Fibroblast of lung (primary cell): ENCODE measurements at regions not wholly inside any gene's neighbourhood (a gene's known extent, or its start where the extent isn't known, plus 50 kb on each side); places are given as distances from the start of the nearest gene placed in this dataset.

Source experiments
- DNase-seq, 2 donors: peaks; one replicate each; pipeline versions ENCODE4 v3.0.0 to v3.0.0-alpha.2; 2010; ENCODE audit warnings: low read depth in 2 of 2
- H2AFZ ChIP-seq: 2 replicates; pipeline ENCODE4 v1.5.1; 2012; ENCODE audit warnings: low read length, control low read depth, inconsistent platforms
- H3K27ac ChIP-seq: 2 replicates; pipeline ENCODE4 v1.5.1; 2011; ENCODE audit warnings: low read length, control low read depth; ENCODE audit not compliant: insufficient read depth
- H3K27me3 ChIP-seq: 2 replicates; pipeline ENCODE4 v1.5.1; 2011; ENCODE audit warnings: mild to moderate bottlenecking, low read length; ENCODE audit not compliant: control insufficient read depth, insufficient read depth
- H3K36me3 ChIP-seq: 2 replicates; pipeline ENCODE4 v1.5.1; 2011; ENCODE audit warnings: low read length; ENCODE audit not compliant: control insufficient read depth, insufficient read depth
- H3K4me1 ChIP-seq: 2 replicates; pipeline ENCODE4 v1.5.1; 2011; ENCODE audit warnings: low read length; ENCODE audit not compliant: control insufficient read depth, insufficient read depth; ENCODE audit errors: extremely low read depth
- H3K4me2 ChIP-seq: 2 replicates; pipeline ENCODE4 v1.5.1; 2011; ENCODE audit warnings: low read length, control low read depth; ENCODE audit not compliant: insufficient read depth; ENCODE audit errors: extremely low read depth
- H3K4me3 ChIP-seq, 4 experiments: fragments of 200-600 bp in 1 of 4; sonication (generic) in 1 of 4; replicated peaks in 1 of 4; 2 replicates each; pipeline ENCODE4 v1.5.1; 2011 to 2016; ENCODE audit warnings: low read length in 4 of 4, low read depth in 3 of 4, mild to moderate bottlenecking in 3 of 4, control low read depth in 2 of 4, inconsistent platforms in 1 of 4, mixed read lengths in 1 of 4; ENCODE audit not compliant: insufficient read depth in 1 of 4; ENCODE audit errors: control extremely low read depth in 1 of 4
- H3K79me2 ChIP-seq: 2 replicates; pipeline ENCODE4 v1.5.1; 2012; ENCODE audit warnings: mild to moderate bottlenecking, low read length, inconsistent platforms; ENCODE audit not compliant: control insufficient read depth, insufficient read depth
- H3K9ac ChIP-seq: 2 replicates; pipeline ENCODE4 v1.5.1; 2011; ENCODE audit warnings: mild to moderate bottlenecking, low read length, control low read depth; ENCODE audit not compliant: insufficient read depth
- H3K9me3 ChIP-seq: 2 replicates; pipeline ENCODE4 v1.5.1; 2012; ENCODE audit warnings: low read depth, low read length; ENCODE audit not compliant: control insufficient read depth, insufficient read depth
- H4K20me1 ChIP-seq: 2 replicates; pipeline ENCODE4 v1.5.1; 2011; ENCODE audit warnings: low read length; ENCODE audit not compliant: control insufficient read depth, insufficient read depth; ENCODE audit errors: extremely low read depth
- EZH2 ChIP-seq: IDR thresholded peaks from 2 replicates; pipeline ENCODE4 v1.5.1; 2012; ENCODE audit warnings: low read length, control low read depth, mild to moderate bottlenecking; ENCODE audit errors: missing control alignments
- TF ChIP-seq, protein P1 (sequence below), 2 donors: IDR thresholded peaks in 1 of 2; conservative IDR thresholded peaks in 1 of 2; 1 replicate in 1 of 2; 2 replicates in 1 of 2; pipeline ENCODE4 v1.5.1; 2011 to 2012; ENCODE audit warnings: low read length in 2 of 2, control low read depth in 1 of 2, inconsistent platforms in 1 of 2, low read depth in 1 of 2, mild to moderate bottlenecking in 1 of 2

DNA sequence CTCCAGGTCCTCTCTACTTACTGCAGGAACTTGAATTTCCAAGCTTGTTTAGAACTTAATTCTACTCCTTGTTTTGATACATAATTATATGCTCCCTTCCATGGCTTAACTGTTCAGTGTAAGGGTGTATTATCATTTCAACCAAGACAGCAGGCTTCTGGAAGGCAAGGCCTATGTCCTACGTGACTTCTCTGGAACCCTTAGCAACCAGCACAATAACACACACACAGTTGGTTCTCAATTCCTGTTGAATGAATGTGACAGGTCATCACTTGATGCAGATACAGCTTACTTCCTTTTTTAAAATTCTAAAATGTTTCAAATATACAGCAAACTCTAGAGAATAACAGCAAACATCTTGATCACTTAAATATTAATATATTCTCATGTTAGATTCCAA, 77.7 kb upstream of the COCH start:
- no peak for DNase-seq
- TF ChIP-seq EZH2: no peak
- TF ChIP-seq, protein P1, sequence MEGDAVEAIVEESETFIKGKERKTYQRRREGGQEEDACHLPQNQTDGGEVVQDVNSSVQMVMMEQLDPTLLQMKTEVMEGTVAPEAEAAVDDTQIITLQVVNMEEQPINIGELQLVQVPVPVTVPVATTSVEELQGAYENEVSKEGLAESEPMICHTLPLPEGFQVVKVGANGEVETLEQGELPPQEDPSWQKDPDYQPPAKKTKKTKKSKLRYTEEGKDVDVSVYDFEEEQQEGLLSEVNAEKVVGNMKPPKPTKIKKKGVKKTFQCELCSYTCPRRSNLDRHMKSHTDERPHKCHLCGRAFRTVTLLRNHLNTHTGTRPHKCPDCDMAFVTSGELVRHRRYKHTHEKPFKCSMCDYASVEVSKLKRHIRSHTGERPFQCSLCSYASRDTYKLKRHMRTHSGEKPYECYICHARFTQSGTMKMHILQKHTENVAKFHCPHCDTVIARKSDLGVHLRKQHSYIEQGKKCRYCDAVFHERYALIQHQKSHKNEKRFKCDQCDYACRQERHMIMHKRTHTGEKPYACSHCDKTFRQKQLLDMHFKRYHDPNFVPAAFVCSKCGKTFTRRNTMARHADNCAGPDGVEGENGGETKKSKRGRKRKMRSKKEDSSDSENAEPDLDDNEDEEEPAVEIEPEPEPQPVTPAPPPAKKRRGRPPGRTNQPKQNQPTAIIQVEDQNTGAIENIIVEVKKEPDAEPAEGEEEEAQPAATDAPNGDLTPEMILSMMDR (conservative IDR thresholded peaks at IDR 0.05 in 1 of 2, IDR thresholded peaks at IDR 0.05 in 1 of 2; ENCODE audit: low read depth in 1 of 2, low read length in 2 of 2): no peak
- Histone ChIP-seq H3K36me3 (no peaks in the 10 kb centered on the region), H3K79me2 (no peaks in the 10 kb centered on the region), H3K27ac (no peak overlapping the region), H3K4me1 (no peaks in the 10 kb centered on the region), H4K20me1 (no peaks in the 10 kb centered on the region), H3K27me3 (no peaks in the 10 kb centered on the region), H3K9me3 (no peaks in the 10 kb centered on the region), H3K4me2 (no peak overlapping the region), H2AFZ (no peak overlapping the region), H3K9ac (no peak overlapping the region), H3K4me3 (no peak overlapping the region)

DNA sequence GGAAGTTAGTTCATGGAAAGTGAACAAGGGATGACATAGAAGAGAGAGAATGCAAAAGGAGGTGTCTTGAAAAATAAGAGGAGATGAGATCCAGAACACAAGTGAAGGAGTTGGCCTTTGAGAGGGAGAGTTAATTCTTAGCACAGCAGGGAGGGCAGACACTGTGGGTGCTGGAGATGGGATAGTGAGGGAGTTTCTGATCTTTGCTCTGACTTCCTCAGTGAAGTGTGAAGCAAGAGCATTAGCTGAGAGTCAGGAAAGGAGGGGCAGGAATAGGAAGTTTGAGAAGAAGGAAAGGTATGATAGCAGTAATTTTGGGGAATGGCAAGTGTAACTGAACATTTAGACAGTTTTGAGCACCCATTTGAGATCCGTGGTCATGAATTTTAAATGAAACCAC, 75.8 kb upstream of the COCH start:
- Histone ChIP-seq H3K4me3 (no peak overlapping the region), H3K4me2 (no peak overlapping the region), H3K27ac (no peak overlapping the region), H4K20me1 (no peaks in the 10 kb centered on the region), H3K9me3 (no peaks in the 10 kb centered on the region), H3K27me3 (no peaks in the 10 kb centered on the region), H2AFZ (no peak overlapping the region), H3K9ac (no peak overlapping the region), H3K4me1 (no peaks in the 10 kb centered on the region), H3K79me2 (no peaks in the 10 kb centered on the region), H3K36me3 (no peaks in the 10 kb centered on the region)
- no peak for DNase-seq
- TF ChIP-seq, protein P1 (conservative IDR thresholded peaks at IDR 0.05 in 1 of 2, IDR thresholded peaks at IDR 0.05 in 1 of 2; ENCODE audit: low read depth in 1 of 2, low read length in 2 of 2): no peak
- no peak for TF ChIP-seq EZH2

DNA sequence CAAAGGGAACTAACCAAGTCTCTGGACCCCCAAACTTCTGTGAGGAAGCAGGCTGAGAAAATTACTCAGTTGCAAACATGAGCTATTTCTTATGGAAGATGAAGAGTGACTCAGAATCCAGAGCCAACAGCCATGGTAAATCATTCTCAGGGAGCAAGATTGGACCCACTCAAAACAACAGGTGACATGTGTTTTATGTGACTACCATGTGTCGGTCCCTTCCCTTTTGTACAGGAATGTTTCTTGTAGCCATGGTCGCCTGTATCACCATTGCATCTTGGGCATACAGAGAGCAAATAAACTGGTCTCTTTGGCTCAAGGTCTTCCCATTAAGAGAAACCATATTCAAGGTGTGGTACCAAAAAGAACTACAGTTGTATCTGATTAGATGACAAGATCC, 75.4 kb upstream of the COCH start:
- Histone ChIP-seq H4K20me1 (no peaks in the 10 kb centered on the region), H3K9ac (no peak overlapping the region), H2AFZ (no peak overlapping the region), H3K9me3 (no peaks in the 10 kb centered on the region), H3K4me1 (no peaks in the 10 kb centered on the region), H3K4me2 (no peak overlapping the region), H3K27ac (no peak overlapping the region), H3K79me2 (no peaks in the 10 kb centered on the region), H3K36me3 (no peaks in the 10 kb centered on the region), H3K4me3 (no peak overlapping the region), H3K27me3 (no peaks in the 10 kb centered on the region)
- TF ChIP-seq, protein P1 (conservative IDR thresholded peaks at IDR 0.05 in 1 of 2, IDR thresholded peaks at IDR 0.05 in 1 of 2; ENCODE audit: low read depth in 1 of 2, low read length in 2 of 2): no peak
- no peak for TF ChIP-seq EZH2
- no peak for DNase-seq
